ENCODE measurements at regions not wholly inside any gene's neighbourhood (a gene's known extent, or its start where the extent isn't known, plus 50 kb on each side); places are given as distances from the start of the nearest gene placed in this dataset.
A peak's percentile ranks its signal among the peaks of the same experiment; 100 is the strongest.

- DNase-seq (ENCODE audit: low read depth in 3 of 3, low spot score in 2 of 3), result no peak
These were observed 180.2 kb upstream of the ZNF618 start for GRCh38 chr9:113695901-113696300.

DNA sequence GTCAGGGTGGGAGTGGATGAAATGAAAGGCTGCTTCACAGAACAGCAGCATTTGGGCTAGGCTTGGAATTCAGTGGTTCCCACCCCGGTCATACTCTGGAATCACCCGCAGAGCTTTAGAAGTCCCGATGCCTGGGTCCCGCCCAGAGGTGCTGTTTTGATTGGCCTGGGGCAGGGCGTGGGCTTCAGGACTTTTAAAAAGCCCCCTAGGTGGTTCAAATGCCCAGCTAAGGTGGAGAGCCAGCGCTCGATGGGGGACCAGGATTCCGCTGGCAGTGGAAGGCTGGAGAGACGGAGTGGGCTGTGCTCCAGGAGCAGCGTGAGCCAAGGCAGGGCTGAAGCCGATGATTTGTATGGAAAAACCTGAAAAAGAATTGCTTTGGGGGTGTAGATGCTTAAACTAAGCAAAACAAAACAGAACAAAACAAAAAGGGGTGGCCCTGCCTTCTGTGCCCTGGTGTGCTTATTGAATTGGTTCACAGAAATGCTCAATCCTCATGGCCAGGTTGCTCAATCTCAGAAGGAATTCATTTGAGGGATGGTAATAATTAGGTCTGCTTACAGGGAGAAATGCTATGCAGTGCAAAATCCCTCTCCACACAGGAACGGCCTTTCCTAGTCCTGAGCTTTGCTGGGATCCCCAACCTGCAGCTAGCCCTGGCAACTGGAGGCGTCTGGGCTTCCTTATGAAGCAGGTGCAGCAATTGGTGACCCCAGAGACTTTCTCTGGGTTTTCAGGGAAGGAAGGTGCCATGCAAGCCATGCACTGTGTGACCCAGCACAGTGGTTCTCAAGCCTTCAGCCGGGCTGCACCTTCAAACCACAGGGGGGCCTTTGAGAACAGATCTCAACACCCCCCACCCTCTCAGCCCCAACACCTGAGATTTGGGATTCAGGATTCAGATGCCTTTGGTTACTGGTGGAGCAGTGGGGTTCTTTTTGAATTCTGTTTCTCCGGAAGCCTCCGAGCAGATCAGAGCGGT, 174.0 kb upstream of the ZNF618 start:
- DNase-seq (ENCODE audit: low read depth in 3 of 3, low spot score in 2 of 3), result no peak

DNA sequence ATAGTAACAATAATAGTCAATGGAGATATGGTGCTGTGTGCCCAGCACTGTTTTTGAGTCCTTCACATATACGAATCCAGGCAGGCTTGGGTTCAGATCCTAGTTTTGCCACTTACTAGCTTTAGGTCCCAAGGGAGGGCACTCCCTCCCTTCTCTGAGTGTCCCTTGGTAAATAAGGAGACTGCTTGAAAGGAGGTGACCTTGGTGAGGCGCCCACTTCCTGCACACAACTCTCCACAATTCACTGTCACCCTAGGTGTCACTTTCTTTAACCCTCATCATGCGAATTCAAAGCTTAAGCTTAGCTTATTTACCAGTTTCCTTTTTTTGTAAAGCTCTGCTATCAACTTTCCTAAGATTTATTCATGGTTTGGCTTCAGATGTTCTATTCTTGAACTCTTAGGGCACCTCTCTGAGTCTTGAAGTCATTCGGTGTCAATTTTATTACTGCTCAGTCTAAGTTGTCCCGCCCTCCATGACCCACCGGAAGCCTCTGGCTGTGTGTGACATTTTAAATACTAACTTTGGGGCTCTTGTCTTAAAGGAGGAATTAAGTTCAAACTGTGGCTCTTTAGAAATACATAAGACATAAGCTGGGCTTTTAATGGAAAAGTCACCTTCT, 170.7 kb upstream of the ZNF618 start:
- DNase-seq (ENCODE audit: low read depth in 3 of 3, low spot score in 2 of 3), result no peak

DNA sequence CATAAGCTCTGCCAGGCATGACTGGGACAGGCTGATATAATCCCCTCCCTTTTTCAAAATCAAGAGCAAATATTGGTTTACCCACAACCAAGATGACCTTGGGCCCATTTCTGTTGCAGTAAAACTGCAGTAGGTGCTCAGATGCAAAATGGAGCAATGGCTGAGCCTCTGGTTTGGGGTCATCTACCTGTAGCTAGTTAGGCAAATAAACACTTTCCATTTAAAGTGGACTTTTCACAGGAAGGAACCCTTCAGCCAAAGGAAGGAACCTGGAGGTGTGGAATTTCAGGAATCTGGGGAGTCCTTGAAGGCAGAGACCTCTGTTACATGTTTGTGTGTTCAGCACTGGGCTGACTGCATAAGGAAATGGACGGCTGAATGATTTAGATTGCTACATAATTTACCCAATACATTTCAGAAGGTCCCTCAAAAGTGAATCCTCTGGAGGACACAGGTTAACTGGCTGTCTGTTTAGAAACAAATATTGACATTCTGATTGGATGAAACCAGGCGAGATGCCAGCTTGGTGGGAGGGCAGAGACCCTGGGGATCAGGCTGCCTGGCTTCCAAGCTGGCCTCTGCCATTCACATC, 170.1 kb upstream of the ZNF618 start:
- no peak for DNase-seq (ENCODE audit: low read depth in 3 of 3, low spot score in 2 of 3)

- DNase-seq (ENCODE audit: low read depth in 3 of 3, low spot score in 2 of 3), result no peak
These were observed 168.0 kb upstream of the ZNF618 start for GRCh38 chr9:113707953-113708695.

DNA sequence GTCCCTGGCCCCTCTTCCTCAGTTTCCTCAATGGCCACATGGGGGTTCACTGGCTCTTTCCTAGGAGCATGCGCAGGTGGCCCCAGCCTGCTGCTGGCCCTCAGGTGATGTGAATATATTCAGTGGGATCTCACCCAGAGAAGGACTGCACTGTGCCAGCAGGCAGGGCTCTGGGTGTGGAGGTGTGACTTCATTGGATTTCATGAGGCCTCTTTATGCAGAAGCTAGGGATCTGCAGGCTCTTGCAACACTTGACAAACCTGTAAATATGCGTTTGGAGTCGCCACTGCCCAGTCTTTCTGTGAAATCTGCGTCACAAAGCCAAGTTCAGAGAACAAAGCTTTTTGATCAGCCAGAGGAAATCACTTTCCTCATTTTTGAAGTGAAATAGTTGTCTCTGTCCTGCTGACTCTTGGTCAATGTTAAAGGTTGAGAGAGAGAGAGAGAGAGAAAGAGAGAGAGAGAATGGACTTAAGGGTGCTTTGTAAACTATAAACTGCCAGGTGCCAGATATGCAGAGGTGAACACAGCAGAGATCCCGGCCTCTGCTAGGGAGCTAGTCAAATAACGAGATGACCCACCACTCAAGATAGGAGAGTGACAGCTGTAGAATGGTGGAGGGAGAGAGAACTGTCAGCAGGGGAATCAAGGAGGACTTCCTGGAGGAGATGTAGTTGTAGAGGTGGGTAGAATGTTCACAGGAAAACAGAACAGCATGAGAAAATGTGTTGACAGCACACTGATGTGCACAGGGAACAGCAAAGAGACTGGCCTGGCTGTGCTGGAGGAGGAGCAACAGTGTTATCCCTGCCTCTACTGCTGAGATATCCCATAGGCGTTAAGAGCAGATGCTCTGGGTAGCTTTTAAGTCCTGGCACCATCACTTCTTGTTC, 167.0 kb upstream of the ZNF618 start:
- DNase-seq (ENCODE audit: low read depth in 3 of 3, low spot score in 2 of 3), result no peak

GRCh38 chr9:113709721-113710120, 166.4 kb upstream of the ZNF618 start:
- no peak for DNase-seq (ENCODE audit: low read depth in 3 of 3, low spot score in 2 of 3)

DNA sequence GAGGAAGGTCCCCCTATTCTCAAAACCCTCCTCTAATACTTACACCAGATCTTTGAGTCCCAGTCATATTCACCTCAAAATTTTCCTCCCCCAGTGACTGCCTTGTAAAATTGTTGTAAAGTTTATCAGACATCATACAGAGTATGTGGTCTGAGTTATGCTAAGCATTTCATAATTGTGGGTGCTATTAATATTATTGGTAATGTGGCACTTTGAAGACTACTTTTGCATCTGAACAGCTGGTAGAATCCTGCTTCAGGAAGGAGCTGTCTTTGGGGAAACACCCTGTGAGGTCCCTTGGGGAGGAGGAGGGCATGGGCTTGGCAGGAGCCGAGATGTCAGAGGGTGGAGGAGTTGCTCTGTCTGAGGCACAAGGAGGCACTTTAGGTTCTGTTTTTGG, 164.9 kb upstream of the ZNF618 start:
- no peak for DNase-seq (ENCODE audit: low read depth in 3 of 3, low spot score in 2 of 3)

DNA sequence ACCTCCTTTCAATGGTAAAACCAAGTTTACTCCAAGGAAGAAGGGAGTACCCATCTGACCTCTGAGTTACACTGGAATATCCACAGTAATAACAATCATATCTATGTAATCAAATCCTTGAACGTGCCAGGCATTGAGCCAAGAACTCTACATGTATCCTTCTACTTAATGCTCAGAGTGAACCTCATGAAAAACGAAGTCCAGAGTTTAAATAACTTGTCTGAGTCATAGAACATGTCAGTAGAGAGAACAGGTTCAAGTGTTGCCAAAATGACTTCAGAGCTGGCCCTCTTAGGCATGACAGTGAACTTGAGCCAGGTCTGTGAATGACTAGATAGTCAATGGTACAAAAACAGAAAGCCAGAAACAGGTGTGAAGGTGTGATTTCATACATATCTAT, 164.1 kb upstream of the ZNF618 start:
- DNase-seq (ENCODE audit: low read depth in 3 of 3, low spot score in 2 of 3), result no peak

GRCh38 chr9:113715086-113715485, 161.0 kb upstream of the ZNF618 start:
- DNase-seq (ENCODE audit: low read depth in 3 of 3, low spot score in 2 of 3), result no peak

GRCh38 chr9:113719919-113720318, 156.2 kb upstream of the ZNF618 start:
- DNase-seq (ENCODE audit: low read depth in 3 of 3, low spot score in 2 of 3), result no peak

DNA sequence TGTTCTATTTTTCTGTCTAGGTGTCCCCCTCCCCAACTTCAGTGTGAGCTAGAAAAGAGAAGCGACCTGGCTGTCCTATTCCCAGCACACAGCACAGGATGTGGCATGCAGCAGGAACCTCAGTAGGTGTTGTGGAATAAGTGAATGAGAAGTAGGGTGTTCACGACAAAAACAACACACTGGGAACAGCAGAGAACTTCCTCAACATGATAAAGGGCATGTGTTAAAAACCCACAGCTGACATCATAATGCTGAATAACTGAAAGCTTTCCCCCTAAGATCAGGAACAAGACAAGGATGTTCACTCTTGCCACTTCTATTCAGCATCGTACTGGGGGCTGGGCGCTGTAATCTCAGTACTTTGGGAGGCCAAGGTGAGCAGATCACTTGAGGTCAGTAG, 155.6 kb upstream of the ZNF618 start:
- no peak for DNase-seq (ENCODE audit: low read depth in 3 of 3, low spot score in 2 of 3)

DNA sequence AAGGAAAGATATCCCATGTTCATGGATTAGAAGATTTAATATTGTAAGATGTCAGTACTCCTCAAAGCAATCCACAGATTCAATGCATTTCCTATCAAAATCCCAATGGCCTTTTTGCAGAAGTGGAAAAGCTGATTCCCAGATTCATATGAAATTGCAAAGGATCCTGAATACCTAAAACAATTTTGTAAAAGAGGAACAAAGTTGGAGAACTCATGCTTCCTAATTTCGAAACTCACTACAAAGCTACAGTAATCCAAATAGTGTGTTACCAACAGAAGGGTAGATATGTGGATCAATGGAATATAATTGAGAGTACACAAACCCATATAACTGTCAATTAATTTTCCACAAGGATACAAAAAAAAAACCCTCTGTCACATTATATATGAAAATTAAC, 154.3 kb upstream of the ZNF618 start:
- DNase-seq (ENCODE audit: low read depth in 3 of 3, low spot score in 2 of 3), result no peak

GRCh38 chr9:113724202-113724601, 151.9 kb upstream of the ZNF618 start:
- no peak for DNase-seq (ENCODE audit: low read depth in 3 of 3, low spot score in 2 of 3)

DNA sequence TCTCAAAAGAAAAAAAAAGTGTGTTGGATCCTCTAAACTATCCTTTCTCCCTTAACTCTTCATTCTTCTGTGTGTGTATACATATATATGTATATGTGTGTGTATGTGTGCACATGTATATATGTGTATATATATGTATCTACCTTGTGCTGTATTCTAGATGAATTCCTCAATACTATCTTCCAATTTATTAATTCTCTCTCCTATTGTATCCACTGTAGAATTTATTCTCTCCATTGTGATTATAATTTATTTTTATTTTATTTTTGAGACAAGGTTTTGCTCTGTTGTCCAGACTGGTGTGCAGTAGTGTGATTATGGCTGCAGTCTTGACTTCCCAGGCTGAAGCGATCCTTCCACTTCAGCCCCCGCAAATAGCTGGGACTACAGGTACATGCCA, 147.1 kb upstream of the ZNF618 start:
- DNase-seq (ENCODE audit: low read depth in 3 of 3, low spot score in 2 of 3), result no peak

DNA sequence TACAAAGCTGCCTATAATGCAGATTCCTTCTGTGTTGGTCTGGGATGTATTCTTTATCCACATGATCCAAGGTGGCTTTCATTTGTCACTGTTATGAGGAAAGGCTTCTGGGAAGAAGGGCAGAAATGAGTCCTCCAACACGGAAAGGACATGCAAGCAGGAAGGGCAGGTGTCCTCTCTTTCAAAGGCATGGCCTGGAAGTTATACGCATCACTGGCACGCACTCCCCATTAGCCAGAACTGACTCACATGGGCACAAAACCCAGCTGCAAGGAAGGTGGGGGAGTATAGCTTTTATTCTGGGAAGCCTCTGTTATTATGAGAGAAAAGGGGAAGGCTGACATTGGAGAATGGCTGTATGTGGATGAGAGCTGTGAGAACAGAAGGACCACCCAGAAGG, 141.3 kb upstream of the ZNF618 start:
- no peak for DNase-seq (ENCODE audit: low read depth in 3 of 3, low spot score in 2 of 3)

- DNase-seq (ENCODE audit: low read depth in 3 of 3, low spot score in 2 of 3), result peak in 2 of 3 donors; percentile 56 to 57
These were observed 138.4 kb upstream of the ZNF618 start for GRCh38 chr9:113737517-113738271.

GRCh38 chr9:113738496-113738892, 137.6 kb upstream of the ZNF618 start:
- no peak for DNase-seq (ENCODE audit: low read depth in 3 of 3, low spot score in 2 of 3)

GRCh38 chr9:113738893-113739604, 137.1 kb upstream of the ZNF618 start:
- no peak for DNase-seq (ENCODE audit: low read depth in 3 of 3, low spot score in 2 of 3)
